GM12873 (cell line): ENCODE measurements at regions not wholly inside any gene's neighbourhood (a gene's known extent, or its start where the extent isn't known, plus 50 kb on each side); places are given as distances from the start of the nearest gene placed in this dataset.

ENCODE experiments used
- TF ChIP-seq, protein P1 (sequence below): IDR thresholded peaks from 2 replicates; pipeline ENCODE4 v1.5.1; 2012; ENCODE audit warnings: low read depth, mild to moderate bottlenecking, moderate library complexity, low read length, control low read depth; ENCODE audit not compliant: insufficient read depth; ENCODE audit errors: missing control alignments

- TF ChIP-seq, protein P1, sequence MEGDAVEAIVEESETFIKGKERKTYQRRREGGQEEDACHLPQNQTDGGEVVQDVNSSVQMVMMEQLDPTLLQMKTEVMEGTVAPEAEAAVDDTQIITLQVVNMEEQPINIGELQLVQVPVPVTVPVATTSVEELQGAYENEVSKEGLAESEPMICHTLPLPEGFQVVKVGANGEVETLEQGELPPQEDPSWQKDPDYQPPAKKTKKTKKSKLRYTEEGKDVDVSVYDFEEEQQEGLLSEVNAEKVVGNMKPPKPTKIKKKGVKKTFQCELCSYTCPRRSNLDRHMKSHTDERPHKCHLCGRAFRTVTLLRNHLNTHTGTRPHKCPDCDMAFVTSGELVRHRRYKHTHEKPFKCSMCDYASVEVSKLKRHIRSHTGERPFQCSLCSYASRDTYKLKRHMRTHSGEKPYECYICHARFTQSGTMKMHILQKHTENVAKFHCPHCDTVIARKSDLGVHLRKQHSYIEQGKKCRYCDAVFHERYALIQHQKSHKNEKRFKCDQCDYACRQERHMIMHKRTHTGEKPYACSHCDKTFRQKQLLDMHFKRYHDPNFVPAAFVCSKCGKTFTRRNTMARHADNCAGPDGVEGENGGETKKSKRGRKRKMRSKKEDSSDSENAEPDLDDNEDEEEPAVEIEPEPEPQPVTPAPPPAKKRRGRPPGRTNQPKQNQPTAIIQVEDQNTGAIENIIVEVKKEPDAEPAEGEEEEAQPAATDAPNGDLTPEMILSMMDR = no peak
Measured at GRCh38 chr7:54330216-54330800, 211.9 kb upstream of the VSTM2A start.

GRCh38 chr7:54331311-54331710 is 210.9 kb upstream of the VSTM2A start:
- TF ChIP-seq, protein P1 = no peak

DNA sequence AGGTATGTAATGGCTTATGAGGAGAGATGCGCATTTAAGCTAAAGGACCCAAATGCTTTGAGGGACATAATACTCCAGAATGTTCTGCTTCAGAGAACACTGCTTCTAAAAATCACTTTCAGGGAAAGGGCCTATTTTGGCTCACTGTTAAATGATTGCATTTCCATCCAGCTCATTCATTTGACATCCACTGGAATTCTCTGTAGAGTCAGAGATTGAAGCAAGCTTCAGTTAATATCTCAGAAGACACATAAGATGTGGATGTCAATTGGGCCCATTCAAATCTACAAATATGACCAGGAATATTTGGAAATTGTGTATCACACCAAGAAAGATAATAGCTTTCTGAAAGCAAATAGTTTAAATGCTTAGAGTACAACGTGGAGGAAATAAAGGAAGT is 209.9 kb upstream of the VSTM2A start:
- TF ChIP-seq, protein P1 = no peak

DNA sequence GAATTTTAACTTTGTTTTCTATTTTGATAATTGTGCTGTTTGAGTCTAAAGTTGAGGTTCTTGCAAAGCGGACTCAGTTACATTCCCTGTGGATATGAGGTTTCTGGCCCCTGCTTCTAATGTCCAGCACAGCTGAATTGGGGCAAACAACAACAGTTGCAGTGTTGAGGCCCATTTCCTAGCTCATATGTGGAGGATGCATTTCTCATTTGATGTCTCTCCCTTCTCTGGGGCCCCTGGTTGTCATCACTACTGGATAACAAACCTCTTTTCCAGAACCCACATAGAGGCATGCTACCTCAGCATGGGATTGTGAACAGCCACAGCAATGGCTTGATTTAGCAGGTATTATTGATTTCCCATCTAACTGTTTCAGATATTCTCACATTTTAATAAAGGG is 208.2 kb upstream of the VSTM2A start:
- TF ChIP-seq, protein P1 = no peak

DNA sequence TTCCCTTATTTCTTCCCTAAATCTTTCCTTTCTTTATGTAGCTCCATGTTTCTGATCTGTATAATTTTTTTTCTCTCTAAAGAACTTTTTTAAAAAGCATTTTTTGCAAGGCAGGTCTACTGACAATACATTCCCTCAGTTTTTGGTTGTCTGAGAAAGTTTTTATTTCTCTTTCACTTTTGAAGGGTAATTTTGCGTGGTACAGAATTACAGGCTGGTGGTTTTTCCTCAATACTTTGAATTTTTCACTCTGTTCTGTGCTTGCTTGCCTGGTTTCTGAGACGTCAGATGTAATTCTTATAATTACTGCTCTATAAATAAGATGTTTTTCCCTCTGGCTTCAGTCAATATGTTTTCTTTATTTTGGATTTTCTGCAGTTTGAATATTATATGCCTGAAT is 205.4 kb upstream of the VSTM2A start:
- TF ChIP-seq, protein P1 = no peak

DNA sequence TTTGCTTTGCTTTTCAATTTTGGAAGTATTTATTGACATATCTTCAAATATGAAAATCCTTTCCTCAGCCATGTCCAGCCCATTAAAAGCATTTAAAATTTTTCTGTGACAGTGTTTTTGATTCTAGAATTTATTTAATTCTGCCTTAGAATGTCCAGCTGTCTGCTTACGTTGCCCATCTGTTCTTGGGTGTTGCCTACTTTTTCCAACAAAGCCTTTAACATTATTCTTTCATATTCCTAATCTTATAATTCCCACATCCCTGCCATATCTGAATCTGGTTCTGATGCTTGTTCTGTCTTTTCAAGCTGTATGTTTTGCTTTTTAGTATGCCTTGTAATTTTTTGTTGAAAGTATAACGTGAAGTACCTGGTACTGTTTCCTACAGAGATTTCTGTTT is 204.7 kb upstream of the VSTM2A start:
- TF ChIP-seq, protein P1 = no peak

DNA sequence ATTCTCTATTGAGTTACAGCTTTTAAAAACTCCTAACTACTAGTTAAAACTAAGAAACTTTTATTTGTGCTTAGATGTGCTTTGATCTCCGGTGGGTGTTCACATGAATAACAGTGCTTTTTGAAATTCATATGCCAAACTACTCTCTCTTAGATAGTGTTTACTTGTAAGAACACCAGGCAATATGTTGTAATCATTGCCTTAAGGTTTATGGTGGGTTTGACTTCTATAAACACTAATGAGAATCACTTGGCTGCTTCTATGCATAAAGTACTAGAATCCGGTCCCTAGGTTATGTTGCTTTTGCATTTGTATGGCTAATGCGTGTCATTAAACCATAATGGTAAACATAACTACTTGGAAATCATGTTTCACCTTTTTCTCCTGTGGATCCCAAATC is 203.9 kb upstream of the VSTM2A start:
- TF ChIP-seq, protein P1 = no peak
